Neuron (in vitro differentiated cells): ENCODE measurements at regions not wholly inside any gene's neighbourhood (a gene's known extent, or its start where the extent isn't known, plus 50 kb on each side); places are given as distances from the start of the nearest gene placed in this dataset.

Experiments
- H2AFZ ChIP-seq: one replicate; pipeline ENCODE4 v1.6.1; 2013; ENCODE audit warnings: low read depth, mild to moderate bottlenecking, inconsistent platforms, low read length, moderate library complexity
- H3K27me3 ChIP-seq: one replicate; pipeline ENCODE4 v1.6.1; 2013; ENCODE audit warnings: low read length; ENCODE audit not compliant: insufficient read depth
- H3K36me3 ChIP-seq: one replicate; pipeline ENCODE4 v1.6.1; 2013; ENCODE audit warnings: low read length; ENCODE audit not compliant: insufficient read depth
- H3K4me1 ChIP-seq: one replicate; pipeline ENCODE4 v1.6.1; 2013; ENCODE audit warnings: low read length; ENCODE audit not compliant: insufficient read depth
- H3K4me3 ChIP-seq: 2 replicates; pipeline ENCODE4 v1.5.1; 2013; ENCODE audit warnings: mild to moderate bottlenecking, low read length, moderate library complexity
- H3K9me3 ChIP-seq: one replicate; pipeline ENCODE4 v1.6.1; 2013; ENCODE audit warnings: low read length

DNA sequence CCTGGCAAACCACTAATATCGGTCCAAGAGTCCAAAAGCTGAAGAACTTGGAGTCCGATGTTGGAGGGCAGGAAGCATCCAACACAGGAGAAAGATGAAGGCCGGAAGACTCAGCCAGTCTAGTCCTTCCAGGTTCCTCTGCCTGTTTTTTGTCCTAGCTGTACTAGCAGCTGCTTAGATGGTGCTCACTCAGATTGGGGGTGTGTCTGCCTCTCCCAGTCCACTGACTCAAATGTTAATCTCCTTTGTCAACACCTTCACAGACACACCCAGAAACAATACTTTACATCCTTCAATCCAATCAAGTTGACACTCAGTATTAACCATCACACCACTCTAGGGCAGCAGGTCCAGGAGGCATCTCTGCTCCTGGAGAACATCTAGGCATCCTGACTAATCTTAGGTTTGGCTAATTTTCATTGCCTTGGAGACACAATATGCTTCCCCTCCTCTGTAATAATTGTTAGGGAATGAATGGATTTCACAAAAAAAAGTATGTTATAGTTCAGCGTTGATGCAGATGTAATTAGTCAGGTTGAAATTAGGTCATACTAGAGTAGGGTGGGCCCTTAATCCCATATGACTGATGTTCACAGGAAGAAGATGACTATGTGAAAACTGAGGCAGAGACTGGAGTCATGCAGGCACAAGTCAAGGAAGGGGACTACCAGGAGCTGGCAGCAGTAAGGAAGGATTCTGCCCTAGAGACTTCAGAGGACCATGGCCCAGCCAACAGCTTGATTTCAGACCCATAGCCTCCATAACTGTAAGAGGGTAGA lies 183.4 kb downstream of the RBM26 start:
- Histone ChIP-seq H3K36me3 (no peaks in the 10 kb centered on the region), H3K4me1 (peaks cover 8% of the 10 kb centered on the region), H2AFZ (no peak overlapping the region), H3K9me3 (no peaks in the 10 kb centered on the region), H3K4me3 (no peak overlapping the region), H3K27me3 (no peaks in the 10 kb centered on the region)

DNA sequence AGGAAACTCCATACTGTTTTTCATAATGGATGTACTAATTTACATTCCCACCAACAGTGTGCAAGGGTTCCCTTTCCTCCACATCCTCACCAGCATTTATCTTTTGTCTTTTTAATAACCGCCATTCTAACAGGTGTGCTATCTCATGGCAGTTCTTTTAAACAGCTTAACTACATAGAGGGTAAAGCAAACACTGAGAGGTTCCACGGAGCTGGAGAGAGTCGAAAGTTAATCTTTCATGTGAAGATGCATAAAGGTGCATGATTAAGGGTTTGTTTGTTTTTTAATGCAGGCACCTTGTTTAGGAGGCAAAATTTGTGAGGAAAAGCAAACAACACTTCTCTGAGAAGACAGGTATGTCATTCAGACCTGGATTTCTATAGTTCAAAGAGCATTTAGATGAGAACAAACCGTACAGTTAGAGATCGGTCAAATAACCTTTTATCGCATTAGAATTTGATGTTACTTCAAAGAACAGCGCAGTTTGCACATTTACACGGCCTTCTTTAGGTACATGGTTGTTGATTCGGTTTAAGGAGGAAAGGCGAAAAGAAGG lies 193.9 kb downstream of the RBM26 start:
- H2AFZ ChIP-seq, result no peak overlapping the region
- H3K36me3 ChIP-seq, result no peaks in the 10 kb centered on the region
- no peaks in the 10 kb centered on the region for H3K4me1 ChIP-seq
- no peaks in the 10 kb centered on the region for H3K27me3 ChIP-seq
- no peaks in the 10 kb centered on the region for H3K9me3 ChIP-seq
- H3K4me3 ChIP-seq, result no peak overlapping the region

DNA sequence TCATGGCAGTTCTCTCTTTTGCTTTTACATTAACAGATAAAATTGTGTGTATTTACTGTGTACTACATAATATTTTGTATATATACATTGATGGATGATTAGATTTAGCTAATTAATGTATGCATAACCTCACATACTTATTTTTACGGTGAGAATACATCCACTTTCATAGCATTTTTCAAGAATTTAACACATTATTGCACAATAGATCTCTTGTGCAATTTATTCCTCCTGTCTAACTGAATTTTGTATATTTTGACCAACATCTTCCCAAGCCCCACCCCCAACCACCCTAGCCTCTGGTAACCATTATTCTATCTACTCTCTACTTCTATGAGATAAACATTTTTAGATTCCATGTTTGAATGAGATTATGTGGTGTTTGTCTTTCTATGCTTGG lies 194.7 kb downstream of the RBM26 start:
- no peaks in the 10 kb centered on the region for H3K4me1 ChIP-seq
- no peak overlapping the region for H3K4me3 ChIP-seq
- no peaks in the 10 kb centered on the region for H3K27me3 ChIP-seq
- H3K9me3 ChIP-seq, result no peaks in the 10 kb centered on the region
- no peak overlapping the region for H2AFZ ChIP-seq
- no peaks in the 10 kb centered on the region for H3K36me3 ChIP-seq

DNA sequence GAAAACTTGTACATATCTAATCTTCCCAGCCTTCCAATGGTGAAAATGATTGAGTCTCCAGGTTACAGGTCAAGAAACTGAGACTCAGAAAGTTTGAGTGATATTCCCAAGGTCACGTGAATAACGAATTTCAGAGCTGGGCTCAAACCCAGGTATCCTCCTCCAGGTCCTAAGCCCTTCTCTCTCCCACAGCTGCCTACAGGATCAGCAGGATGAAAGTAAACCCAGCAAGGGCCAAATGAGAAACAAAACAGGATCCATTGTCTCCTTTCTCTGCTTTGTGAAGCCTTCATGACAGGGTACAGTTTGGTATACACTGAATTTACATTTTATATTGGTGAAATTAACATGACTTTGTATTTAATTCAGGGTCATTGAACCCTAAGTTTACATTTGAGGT lies 208.1 kb downstream of the RBM26 start:
- Histone ChIP-seq H3K36me3 (no peaks in the 10 kb centered on the region), H3K4me1 (peaks cover 8% of the 10 kb centered on the region), H3K9me3 (no peaks in the 10 kb centered on the region), H3K27me3 (no peaks in the 10 kb centered on the region), H2AFZ (no peak overlapping the region), H3K4me3 (no peak overlapping the region)

DNA sequence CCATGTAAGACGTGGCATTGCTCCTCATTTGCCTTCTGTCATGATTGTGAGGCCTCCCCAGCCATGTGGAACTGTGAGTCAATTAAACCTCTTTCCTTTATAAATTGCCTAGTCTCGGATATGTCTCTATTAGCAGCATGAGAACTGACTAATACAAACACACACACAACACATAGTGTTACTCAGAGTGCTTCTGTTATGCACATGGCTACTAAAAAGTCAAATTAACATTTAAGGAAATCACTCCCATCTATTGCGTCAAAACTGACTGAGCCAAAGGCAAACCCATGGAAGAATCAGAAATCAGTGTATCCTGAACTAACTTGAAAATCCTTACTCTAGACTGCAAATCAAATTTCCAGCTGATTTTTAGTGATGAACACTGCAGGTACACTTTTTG lies 209.2 kb downstream of the RBM26 start:
- Histone ChIP-seq H3K4me3 (no peak overlapping the region), H3K27me3 (no peaks in the 10 kb centered on the region), H3K9me3 (no peaks in the 10 kb centered on the region), H3K36me3 (no peaks in the 10 kb centered on the region), H2AFZ (no peak overlapping the region), H3K4me1 (peaks cover 8% of the 10 kb centered on the region)

DNA sequence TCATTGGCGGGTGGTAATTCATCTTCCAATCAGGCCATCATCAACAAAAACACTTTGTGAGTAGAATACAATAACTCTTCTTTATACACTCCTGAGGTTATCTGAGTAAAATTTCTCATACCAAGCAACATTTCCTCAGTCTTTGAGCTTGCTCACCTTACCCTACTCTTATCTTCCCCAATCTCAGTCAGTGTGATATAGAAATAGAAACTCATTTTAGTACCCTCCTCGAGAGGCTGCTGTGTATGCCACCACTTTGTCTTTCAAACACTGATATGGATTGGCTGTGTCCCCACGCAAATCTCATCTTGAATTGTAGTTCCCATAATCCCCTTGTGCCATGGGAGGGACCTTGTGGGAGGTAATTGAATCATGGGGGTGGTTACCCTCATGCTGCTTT lies 209.7 kb downstream of the RBM26 start:
- Histone ChIP-seq H3K4me3 (no peak overlapping the region), H2AFZ (no peak overlapping the region), H3K9me3 (no peaks in the 10 kb centered on the region), H3K36me3 (no peaks in the 10 kb centered on the region), H3K27me3 (no peaks in the 10 kb centered on the region), H3K4me1 (peaks cover 8% of the 10 kb centered on the region)

DNA sequence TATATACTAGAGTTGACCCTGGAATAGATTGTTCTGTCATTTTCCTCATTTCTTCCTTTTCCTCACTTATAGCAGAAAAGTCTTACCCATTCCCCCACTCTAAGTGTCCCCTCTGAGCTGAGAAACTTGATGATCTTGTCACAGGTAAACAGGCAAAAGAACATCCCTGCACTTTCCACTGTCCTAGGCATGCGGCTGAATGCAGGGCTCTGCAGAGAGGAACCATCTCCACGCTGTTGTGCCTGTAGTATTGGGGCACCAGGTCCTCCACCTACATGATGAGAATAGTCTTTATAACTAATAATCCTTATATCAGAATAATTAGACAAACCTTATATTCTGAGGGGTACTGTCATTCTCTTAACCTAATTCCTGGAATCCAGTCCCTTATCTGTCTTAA lies 211.3 kb downstream of the RBM26 start:
- no peaks in the 10 kb centered on the region for H3K4me1 ChIP-seq
- H3K4me3 ChIP-seq, result no peak overlapping the region
- H3K36me3 ChIP-seq, result no peaks in the 10 kb centered on the region
- no peaks in the 10 kb centered on the region for H3K9me3 ChIP-seq
- no peaks in the 10 kb centered on the region for H3K27me3 ChIP-seq
- no peak overlapping the region for H2AFZ ChIP-seq

DNA sequence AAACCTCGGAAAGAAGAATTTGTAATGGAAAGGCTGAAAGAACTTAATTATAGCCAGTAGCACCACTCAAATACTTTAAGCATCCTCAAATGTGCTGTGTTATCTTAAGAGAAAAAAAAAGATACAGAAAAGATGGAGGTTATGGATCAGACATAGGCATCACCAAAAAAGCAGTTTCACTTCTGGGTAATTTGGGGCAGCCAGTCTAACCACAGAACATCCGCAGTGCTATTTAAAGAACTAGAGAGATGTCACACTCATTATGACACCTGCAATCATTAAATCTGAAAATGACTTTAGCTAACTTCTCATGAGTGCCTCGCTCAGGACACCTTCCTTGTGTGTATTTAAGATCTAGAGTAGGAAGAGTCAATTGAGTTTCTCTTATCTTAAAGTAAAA lies 211.8 kb downstream of the RBM26 start:
- no peak overlapping the region for H3K4me3 ChIP-seq
- H2AFZ ChIP-seq, result no peak overlapping the region
- H3K36me3 ChIP-seq, result no peaks in the 10 kb centered on the region
- H3K9me3 ChIP-seq, result no peaks in the 10 kb centered on the region
- H3K4me1 ChIP-seq, result no peaks in the 10 kb centered on the region
- no peaks in the 10 kb centered on the region for H3K27me3 ChIP-seq

DNA sequence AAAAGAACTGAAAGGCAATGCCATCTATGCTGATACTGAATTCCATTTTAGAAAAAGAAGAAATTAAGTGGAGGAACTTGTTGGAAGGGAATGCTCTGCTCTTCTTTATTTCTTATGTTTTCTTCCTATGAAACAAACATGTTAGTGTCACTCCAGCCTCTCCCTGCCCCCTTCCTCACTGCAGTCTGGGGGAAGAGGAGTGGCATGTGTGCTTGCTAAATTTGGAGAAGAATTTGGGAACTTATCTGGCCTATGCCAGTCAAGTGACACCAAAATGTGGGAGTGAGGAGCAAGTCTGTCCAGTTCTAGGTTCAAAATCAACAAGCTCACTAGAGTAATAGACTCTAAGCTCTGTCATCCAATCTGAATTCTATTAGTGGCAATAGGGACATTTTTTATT lies 214.6 kb downstream of the RBM26 start:
- Histone ChIP-seq H3K36me3 (no peaks in the 10 kb centered on the region), H2AFZ (no peak overlapping the region), H3K4me1 (peaks cover 15% of the 10 kb centered on the region), H3K4me3 (no peak overlapping the region), H3K27me3 (no peaks in the 10 kb centered on the region), H3K9me3 (no peaks in the 10 kb centered on the region)

DNA sequence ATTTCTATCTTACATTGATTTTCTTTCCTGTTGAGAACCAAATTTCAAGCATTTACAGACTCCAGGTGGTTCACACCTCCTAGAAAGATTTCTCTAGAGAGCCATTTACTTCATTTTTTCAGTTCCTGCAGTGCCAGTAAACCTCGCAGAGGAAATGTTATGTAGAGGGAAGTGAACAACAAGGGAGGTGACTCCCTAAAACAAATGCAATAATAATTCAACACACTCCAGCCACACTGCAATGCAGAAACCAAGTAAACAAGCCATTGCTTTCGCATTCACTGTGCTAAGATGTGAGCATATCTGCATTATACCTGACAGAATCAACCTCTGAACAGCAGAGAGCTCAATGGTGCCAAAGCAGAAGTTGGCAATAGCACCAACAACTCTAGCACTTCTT lies 215.1 kb downstream of the RBM26 start:
- H3K9me3 ChIP-seq, result no peaks in the 10 kb centered on the region
- H3K4me3 ChIP-seq, result no peak overlapping the region
- no peaks in the 10 kb centered on the region for H3K27me3 ChIP-seq
- H3K4me1 ChIP-seq, result peaks cover 15% of the 10 kb centered on the region
- no peaks in the 10 kb centered on the region for H3K36me3 ChIP-seq
- H2AFZ ChIP-seq, result no peak overlapping the region

DNA sequence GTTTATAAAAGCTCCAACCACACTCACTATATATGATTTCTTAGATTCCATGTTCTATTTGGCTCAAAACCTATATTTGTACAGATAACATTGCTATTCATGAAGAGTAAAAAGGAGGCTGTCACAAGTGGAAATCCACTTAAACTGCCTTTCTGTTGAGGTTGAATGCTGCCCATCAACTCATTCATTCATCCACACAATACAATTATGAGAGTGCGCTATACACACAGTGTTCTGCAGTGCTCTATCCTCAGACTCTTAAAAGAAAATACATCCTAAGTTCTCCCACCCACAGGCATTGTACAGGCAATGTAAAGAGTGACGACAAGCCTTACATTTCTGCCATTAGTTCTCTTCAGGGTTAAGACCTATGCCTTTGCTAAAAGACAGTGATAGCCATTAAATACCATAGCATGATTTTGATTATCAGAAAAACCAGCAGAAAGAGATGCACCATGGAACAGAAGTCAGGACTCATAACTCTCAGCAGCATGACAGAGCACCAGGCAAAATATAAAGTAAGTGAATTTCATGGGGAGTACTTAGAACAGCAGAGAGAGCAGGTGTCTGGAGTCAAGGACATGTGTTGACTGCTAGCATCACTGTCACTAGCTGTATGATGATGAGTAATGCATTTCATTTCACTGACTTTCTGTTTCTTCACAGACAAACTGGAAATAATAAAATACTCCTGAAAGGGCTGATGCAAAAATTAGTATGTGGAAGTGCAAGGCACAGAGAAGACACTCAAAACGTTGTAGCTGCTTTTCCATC lies 218.0 kb downstream of the RBM26 start:
- no peak overlapping the region for H2AFZ ChIP-seq
- no peaks in the 10 kb centered on the region for H3K27me3 ChIP-seq
- no peaks in the 10 kb centered on the region for H3K9me3 ChIP-seq
- H3K4me1 ChIP-seq, result peaks cover 17% of the 10 kb centered on the region
- H3K4me3 ChIP-seq, result no peak overlapping the region
- no peaks in the 10 kb centered on the region for H3K36me3 ChIP-seq

DNA sequence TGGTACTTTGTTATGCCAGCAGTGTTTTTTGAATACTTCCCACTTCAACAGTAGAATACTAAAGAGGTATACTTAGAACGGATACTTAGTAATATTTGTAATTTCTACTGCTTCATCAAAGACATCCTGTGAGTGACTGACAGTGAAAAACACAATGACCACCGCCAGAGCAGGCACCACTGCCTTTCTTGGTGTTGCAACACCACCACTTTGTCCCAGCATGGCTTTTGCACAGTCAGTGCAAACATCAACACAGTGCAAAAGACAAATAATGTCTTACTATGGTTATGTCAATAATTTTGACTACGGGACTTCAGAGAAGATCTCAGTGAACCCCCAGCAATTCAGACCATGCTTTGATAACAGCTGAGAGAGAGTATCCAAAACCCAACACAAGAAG lies 220.5 kb downstream of the RBM26 start:
- H3K36me3 ChIP-seq, result no peaks in the 10 kb centered on the region
- H3K4me3 ChIP-seq, result no peak overlapping the region
- H3K4me1 ChIP-seq, result peaks cover 17% of the 10 kb centered on the region
- H3K9me3 ChIP-seq, result no peaks in the 10 kb centered on the region
- no peaks in the 10 kb centered on the region for H3K27me3 ChIP-seq
- no peak overlapping the region for H2AFZ ChIP-seq

DNA sequence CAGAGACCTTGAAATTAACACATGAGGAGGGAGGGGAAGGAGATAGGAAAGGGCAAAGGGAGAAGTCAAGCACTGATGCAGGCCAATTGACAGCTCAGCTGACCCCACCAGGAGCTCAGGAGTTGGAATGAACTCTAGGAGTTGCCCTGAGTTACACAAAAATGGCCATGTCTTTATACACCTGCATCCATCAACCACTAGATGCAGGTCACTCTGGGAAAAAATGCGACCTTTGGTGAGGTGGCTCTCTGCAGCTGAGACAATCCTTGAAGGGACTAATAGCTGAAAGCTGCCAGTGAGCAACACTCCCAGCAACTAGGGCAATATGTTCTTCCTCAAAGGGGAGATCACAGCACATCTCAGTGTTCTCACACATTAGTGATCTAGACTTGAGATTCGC lies 222.8 kb downstream of the RBM26 start:
- Histone ChIP-seq H3K36me3 (no peaks in the 10 kb centered on the region), H3K4me1 (peaks cover 13% of the 10 kb centered on the region), H2AFZ (no peak overlapping the region), H3K9me3 (no peaks in the 10 kb centered on the region), H3K4me3 (no peak overlapping the region), H3K27me3 (no peaks in the 10 kb centered on the region)
